Fibroblast of villous mesenchyme (primary cell): ENCODE measurements at regions not wholly inside any gene's neighbourhood (a gene's known extent, or its start where the extent isn't known, plus 50 kb on each side); places are given as distances from the start of the nearest gene placed in this dataset.

Experiments used
- DNase-seq: peaks from one replicate; pipeline ENCODE4 v3.0.0-alpha.2; 2010; ENCODE audit warnings: low read depth
- H3K4me3 ChIP-seq: 2 replicates; pipeline ENCODE4 v1.5.1; 2011; ENCODE audit warnings: low read depth, mild to moderate bottlenecking, low read length
- TF ChIP-seq, protein P1 (sequence below): IDR thresholded peaks from 2 replicates; pipeline ENCODE4 v1.5.1; 2012; ENCODE audit warnings: low read depth, mild to moderate bottlenecking, low read length; ENCODE audit not compliant: insufficient read depth

- TF ChIP-seq, protein P1, sequence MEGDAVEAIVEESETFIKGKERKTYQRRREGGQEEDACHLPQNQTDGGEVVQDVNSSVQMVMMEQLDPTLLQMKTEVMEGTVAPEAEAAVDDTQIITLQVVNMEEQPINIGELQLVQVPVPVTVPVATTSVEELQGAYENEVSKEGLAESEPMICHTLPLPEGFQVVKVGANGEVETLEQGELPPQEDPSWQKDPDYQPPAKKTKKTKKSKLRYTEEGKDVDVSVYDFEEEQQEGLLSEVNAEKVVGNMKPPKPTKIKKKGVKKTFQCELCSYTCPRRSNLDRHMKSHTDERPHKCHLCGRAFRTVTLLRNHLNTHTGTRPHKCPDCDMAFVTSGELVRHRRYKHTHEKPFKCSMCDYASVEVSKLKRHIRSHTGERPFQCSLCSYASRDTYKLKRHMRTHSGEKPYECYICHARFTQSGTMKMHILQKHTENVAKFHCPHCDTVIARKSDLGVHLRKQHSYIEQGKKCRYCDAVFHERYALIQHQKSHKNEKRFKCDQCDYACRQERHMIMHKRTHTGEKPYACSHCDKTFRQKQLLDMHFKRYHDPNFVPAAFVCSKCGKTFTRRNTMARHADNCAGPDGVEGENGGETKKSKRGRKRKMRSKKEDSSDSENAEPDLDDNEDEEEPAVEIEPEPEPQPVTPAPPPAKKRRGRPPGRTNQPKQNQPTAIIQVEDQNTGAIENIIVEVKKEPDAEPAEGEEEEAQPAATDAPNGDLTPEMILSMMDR: no peak
Measured at GRCh38 chr1:239723776-239724367, 337.5 kb downstream of the CHRM3 start.

DNA sequence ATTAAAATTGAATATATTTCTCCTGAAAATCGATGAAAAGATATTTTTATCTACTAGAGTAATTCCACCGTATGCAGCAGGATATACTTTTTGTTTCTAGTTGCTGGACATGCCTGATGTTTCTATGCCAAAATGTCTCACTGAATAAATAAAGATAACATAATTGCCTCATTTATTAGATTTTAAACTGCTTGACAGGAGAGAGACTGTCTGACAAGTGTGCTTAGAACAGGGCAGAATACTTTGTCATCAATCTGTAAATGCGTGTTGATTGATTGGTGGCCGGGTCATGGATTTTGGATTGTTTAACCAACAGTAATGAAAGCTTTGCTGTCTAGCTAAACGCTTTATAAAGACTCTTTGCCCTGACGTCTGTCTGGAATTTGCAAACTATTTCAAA lies 339.0 kb downstream of the CHRM3 start:
- TF ChIP-seq, protein P1: no peak
- no peak for DNase-seq
- no peak overlapping the region for H3K4me3 ChIP-seq

More at GRCh38 chr1:239723776-239724367, 337.5 kb downstream of the CHRM3 start:
- no peak for DNase-seq
- no peak overlapping the region for H3K4me3 ChIP-seq

DNA sequence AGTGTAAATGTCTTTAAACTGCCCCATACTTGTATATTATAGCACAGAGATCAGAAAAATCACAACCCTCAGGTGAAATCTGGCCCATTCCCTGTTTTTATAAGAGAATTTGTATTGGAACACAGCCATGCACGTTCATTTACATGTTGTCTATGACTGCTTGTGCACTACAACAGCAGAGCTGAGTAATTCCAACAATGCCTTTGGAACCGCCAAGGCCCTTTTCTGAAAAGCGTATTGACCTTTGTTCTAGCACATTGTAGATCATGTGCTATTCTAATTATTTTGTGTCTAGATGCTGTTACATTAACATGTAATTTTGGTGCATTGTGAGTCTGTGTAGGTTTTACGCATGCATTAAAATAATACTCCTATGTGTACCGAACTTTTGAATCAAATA lies 339.6 kb downstream of the CHRM3 start:
- TF ChIP-seq, protein P1: no peak
- H3K4me3 ChIP-seq: no peak overlapping the region
- DNase-seq: no peak

DNA sequence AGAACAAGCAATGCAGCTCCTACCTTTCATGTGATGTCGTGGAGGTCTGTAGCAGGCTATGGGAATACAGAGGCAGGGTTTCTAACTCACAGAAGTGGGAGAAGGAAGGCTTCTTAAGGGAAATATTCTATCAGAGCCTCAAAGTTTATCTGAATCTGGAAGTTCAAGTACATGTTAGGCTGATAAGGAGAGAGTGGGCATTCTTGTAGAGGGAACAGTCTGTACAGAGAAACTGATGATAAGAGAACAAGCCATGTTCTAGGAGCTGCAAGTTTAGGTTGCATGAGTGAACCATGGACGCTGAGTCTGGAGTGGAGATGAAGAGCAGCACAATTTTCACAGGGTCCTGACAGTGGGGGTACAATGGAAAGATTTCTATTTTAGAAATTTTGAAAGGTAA lies 344.0 kb downstream of the CHRM3 start:
- DNase-seq: no peak
- no peak overlapping the region for H3K4me3 ChIP-seq
- TF ChIP-seq, protein P1: no peak

GRCh38 chr1:239731082-239731748 lies 344.8 kb downstream of the CHRM3 start:
- TF ChIP-seq, protein P1: no peak
- no peak for DNase-seq
- no peak overlapping the region for H3K4me3 ChIP-seq

GRCh38 chr1:239732770-239733169 lies 346.4 kb downstream of the CHRM3 start:
- TF ChIP-seq, protein P1: no peak
- no peak overlapping the region for H3K4me3 ChIP-seq
- no peak for DNase-seq
